Esophagus muscularis mucosa (tissue), 4 donors: ENCODE measurements at regions not wholly inside any gene's neighbourhood (a gene's known extent, or its start where the extent isn't known, plus 50 kb on each side); places are given as distances from the start of the nearest gene placed in this dataset.

Source experiments
- EP300 ChIP-seq: sonication (generic); formaldehyde crosslinking; IDR thresholded peaks from one replicate; pipeline ENCODE4 v1.6.1; 2017; ENCODE audit warnings: antibody characterized with exemption
- POLR2A ChIP-seq: fragments of 450-650 bp; IDR thresholded peaks from one replicate; pipeline ENCODE4 v1.6.1; 2017; ENCODE audit warnings: antibody characterized with exemption, moderate library complexity, mild to moderate bottlenecking, low read depth
- POLR2AphosphoS5 ChIP-seq, 2 donors: sonication (generic); formaldehyde crosslinking; IDR thresholded peaks; one replicate each; pipeline ENCODE4 v1.6.1; 2017; ENCODE audit warnings: antibody characterized with exemption in 2 of 2
- TF ChIP-seq, protein P1 (sequence below), 3 experiments: fragments of 200-600 bp in 2 of 3; fragments of 450-650 bp in 1 of 3; sonication (generic) in 2 of 3; IDR thresholded peaks; one replicate each; pipeline ENCODE4 v1.5.1; 2017 to 2019; ENCODE audit warnings: antibody characterized with exemption in 3 of 3, mild to moderate bottlenecking in 2 of 3, moderate library complexity in 1 of 3

DNA sequence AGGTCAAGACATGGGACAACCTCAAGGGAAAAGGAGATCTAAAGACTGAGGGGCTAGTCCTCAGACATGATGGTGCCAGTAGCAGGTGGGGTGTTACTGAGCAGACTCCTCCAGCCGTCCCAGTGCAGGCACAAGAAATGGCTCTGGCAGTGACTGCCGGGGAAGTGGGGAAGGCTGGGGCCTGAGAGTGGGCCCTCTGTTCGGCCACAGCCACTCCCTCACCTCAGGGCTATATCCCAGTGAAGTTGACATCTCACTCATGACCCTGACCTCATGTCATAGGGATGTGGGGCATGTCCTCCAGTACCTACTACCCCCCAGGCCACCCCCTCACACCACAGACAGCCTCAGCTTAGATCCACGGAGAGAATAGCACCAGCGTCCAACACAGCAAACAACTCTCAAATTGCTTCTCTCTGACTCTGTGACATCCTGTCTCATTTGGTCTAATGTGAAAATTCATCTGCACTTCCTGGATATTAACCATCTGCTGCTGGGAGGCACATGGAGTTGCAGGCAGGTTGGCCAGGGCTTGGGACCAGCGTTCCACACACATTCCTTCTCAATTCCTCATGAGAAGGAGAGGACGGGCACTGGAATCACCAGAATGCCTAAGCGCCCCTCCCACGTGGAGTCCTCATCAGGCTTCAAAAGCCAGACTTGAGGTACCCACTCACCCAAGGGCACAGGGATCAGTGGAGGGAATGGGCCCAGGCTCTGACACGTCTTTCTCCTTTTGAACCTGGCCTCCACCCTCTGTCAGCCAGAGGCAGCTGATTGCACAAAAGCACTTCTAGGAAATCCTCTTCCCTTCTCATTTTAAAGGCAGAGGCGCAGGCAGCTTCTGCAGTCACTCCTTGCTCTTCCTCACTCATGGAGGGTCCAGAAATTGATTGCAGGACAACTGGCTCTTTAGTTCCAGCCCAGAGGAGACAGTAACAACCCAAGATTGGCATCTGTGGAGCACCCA, 163.6 kb upstream of the CST7 start:
- TF ChIP-seq, protein P1, sequence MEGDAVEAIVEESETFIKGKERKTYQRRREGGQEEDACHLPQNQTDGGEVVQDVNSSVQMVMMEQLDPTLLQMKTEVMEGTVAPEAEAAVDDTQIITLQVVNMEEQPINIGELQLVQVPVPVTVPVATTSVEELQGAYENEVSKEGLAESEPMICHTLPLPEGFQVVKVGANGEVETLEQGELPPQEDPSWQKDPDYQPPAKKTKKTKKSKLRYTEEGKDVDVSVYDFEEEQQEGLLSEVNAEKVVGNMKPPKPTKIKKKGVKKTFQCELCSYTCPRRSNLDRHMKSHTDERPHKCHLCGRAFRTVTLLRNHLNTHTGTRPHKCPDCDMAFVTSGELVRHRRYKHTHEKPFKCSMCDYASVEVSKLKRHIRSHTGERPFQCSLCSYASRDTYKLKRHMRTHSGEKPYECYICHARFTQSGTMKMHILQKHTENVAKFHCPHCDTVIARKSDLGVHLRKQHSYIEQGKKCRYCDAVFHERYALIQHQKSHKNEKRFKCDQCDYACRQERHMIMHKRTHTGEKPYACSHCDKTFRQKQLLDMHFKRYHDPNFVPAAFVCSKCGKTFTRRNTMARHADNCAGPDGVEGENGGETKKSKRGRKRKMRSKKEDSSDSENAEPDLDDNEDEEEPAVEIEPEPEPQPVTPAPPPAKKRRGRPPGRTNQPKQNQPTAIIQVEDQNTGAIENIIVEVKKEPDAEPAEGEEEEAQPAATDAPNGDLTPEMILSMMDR (IDR thresholded peaks at IDR 0.05), result no peak
- TF ChIP-seq EP300 (no peak), POLR2A (no peak), POLR2AphosphoS5 (IDR thresholded peaks at IDR 0.05) (no peak)
